Hepatocyte (in vitro differentiated cells): ENCODE measurements at regions not wholly inside any gene's neighbourhood (a gene's known extent, or its start where the extent isn't known, plus 50 kb on each side); places are given as distances from the start of the nearest gene placed in this dataset.

Experiments used
- DNase-seq: peaks from one replicate; pipeline ENCODE4 v3.0.0-alpha.2; 2016; ENCODE audit warnings: low spot score
- H2AFZ ChIP-seq: fragments of 200-600 bp; sonication (generic); 2 replicates; pipeline ENCODE4 v1.6.0; 2016; ENCODE audit warnings: antibody characterized with exemption, mild to moderate bottlenecking
- H3K27ac ChIP-seq: fragments of 200-600 bp; sonication (generic); 2 replicates; pipeline ENCODE4 v1.5.1; 2016; ENCODE audit warnings: mild to moderate bottlenecking
- H3K27me3 ChIP-seq: fragments of 200-600 bp; sonication (generic); 2 replicates; pipeline ENCODE4 v1.6.1; 2016
- H3K36me3 ChIP-seq: fragments of 200-600 bp; sonication (generic); replicated peaks from 2 replicates; pipeline ENCODE4 v1.5.1; 2016; ENCODE audit warnings: low read depth; ENCODE audit not compliant: insufficient read depth
- H3K4me1 ChIP-seq: fragments of 200-600 bp; sonication (generic); 2 replicates; pipeline ENCODE4 v1.5.1; 2016; ENCODE audit warnings: mild to moderate bottlenecking, moderate library complexity; ENCODE audit not compliant: insufficient read depth
- H3K4me2 ChIP-seq: fragments of 200-600 bp; sonication (generic); 2 replicates; pipeline ENCODE4 v1.6.0; 2016
- H3K4me3 ChIP-seq: fragments of 200-600 bp; sonication (generic); 2 replicates; pipeline ENCODE4 v1.5.1; 2016; ENCODE audit warnings: mild to moderate bottlenecking
- H3K79me2 ChIP-seq: fragments of 200-600 bp; sonication (generic); 2 replicates; pipeline ENCODE4 v1.6.0; 2017; ENCODE audit warnings: mild to moderate bottlenecking
- H3K9me2 ChIP-seq: fragments of 200-600 bp; sonication (generic); replicated peaks from 2 replicates; pipeline ENCODE4 v1.6.0; 2017; ENCODE audit warnings: mild to moderate bottlenecking; ENCODE audit not compliant: insufficient read depth
- H3K9me3 ChIP-seq: fragments of 200-600 bp; sonication (generic); 2 replicates; pipeline ENCODE4 v1.5.1; 2016; ENCODE audit warnings: low read depth, mild to moderate bottlenecking
- H4K20me1 ChIP-seq: fragments of 200-600 bp; sonication (generic); 2 replicates; pipeline ENCODE4 v1.6.0; 2016; ENCODE audit warnings: mild to moderate bottlenecking; ENCODE audit not compliant: insufficient read depth, poor library complexity, severe bottlenecking
- CTCF ChIP-seq: fragments of 200-600 bp; sonication (generic); IDR thresholded peaks from 2 replicates; pipeline ENCODE4 v1.5.1; 2016; ENCODE audit warnings: antibody characterized with exemption, mild to moderate bottlenecking; ENCODE audit not compliant: poor library complexity
- EZH2 ChIP-seq: fragments of 200-600 bp; sonication (generic); IDR thresholded peaks from 2 replicates; pipeline ENCODE4 v1.6.1; 2016; ENCODE audit warnings: antibody characterized with exemption, mild to moderate bottlenecking, borderline replicate concordance
- EZH2phosphoT487 ChIP-seq: fragments of 200-600 bp; sonication (generic); IDR thresholded peaks from one replicate; pipeline ENCODE4 v1.6.1; 2018; ENCODE audit warnings: antibody characterized with exemption, mild to moderate bottlenecking, low read depth, moderate library complexity; ENCODE audit not compliant: unreplicated experiment, severe bottlenecking
- WGBS: methylation state at CpG from one replicate; pipeline ENCODE4 v1.1.6; 2016; ENCODE audit warnings: low lambda C conversion rate; ENCODE audit errors: missing lambda C conversion rate; 5-methylcytosine and 5-hydroxymethylcytosine counted together

GRCh38 chr11:10379871-10380568 is 75.0 kb upstream of the AMPD3 start:
- Histone ChIP-seq H3K36me3 (no peaks in the 10 kb centered on the region), H3K4me2 (no peak overlapping the region), H3K4me3 (no peak overlapping the region), H3K79me2 (no peaks in the 10 kb centered on the region), H3K27me3 (no peaks in the 10 kb centered on the region), H3K9me2 (no peaks in the 10 kb centered on the region), H3K9me3 (no peaks in the 10 kb centered on the region), H3K4me1 (no peaks in the 10 kb centered on the region), H2AFZ (no peak overlapping the region), H4K20me1 (no peaks in the 10 kb centered on the region), H3K27ac (no peak overlapping the region)
- no peak for DNase-seq
- 56% methylated on average over 2 of the region's 2 CpGs for WGBS
- TF ChIP-seq CTCF (no peak), EZH2phosphoT487 (no peak), EZH2 (no peak)

- no peak for TF ChIP-seq EZH2
- TF ChIP-seq EZH2phosphoT487: no peak
- no peak for TF ChIP-seq CTCF
Observed at GRCh38 chr11:10380921-10381320, 74.1 kb upstream of the AMPD3 start.

GRCh38 chr11:10381736-10382135 is 73.3 kb upstream of the AMPD3 start:
- no peaks in the 10 kb centered on the region for H3K27me3 ChIP-seq
- no peak for TF ChIP-seq EZH2phosphoT487
- TF ChIP-seq CTCF: no peak
- no peak for TF ChIP-seq EZH2
- DNase-seq: no peak

More at GRCh38 chr11:10380921-10381320, 74.1 kb upstream of the AMPD3 start:
- H3K27ac ChIP-seq: no peak overlapping the region
- no peaks in the 10 kb centered on the region for H3K9me3 ChIP-seq
- no peaks in the 10 kb centered on the region for H3K36me3 ChIP-seq
- H2AFZ ChIP-seq: no peak overlapping the region
- H3K9me2 ChIP-seq: no peaks in the 10 kb centered on the region
- no peak overlapping the region for H3K4me2 ChIP-seq
- H4K20me1 ChIP-seq: no peaks in the 10 kb centered on the region
- H3K4me3 ChIP-seq: no peak overlapping the region
- no peaks in the 10 kb centered on the region for H3K4me1 ChIP-seq
- H3K27me3 ChIP-seq: no peaks in the 10 kb centered on the region
- WGBS: 91% methylated on average over 4 of the region's 4 CpGs
- H3K79me2 ChIP-seq: no peaks in the 10 kb centered on the region
- DNase-seq: no peak

GRCh38 chr11:10382518-10382917 is 72.5 kb upstream of the AMPD3 start:
- Histone ChIP-seq H3K79me2 (no peaks in the 10 kb centered on the region), H3K9me3 (no peaks in the 10 kb centered on the region), H4K20me1 (no peaks in the 10 kb centered on the region), H3K27me3 (no peaks in the 10 kb centered on the region), H2AFZ (no peak overlapping the region), H3K27ac (no peak overlapping the region), H3K4me2 (no peak overlapping the region), H3K36me3 (no peaks in the 10 kb centered on the region), H3K4me3 (no peak overlapping the region), H3K4me1 (peaks cover 9% of the 10 kb centered on the region), H3K9me2 (no peaks in the 10 kb centered on the region)
- 81% methylated on average over 6 of the region's 6 CpGs for WGBS
- TF ChIP-seq EZH2 (no peak), CTCF (no peak), EZH2phosphoT487 (no peak)
- DNase-seq: no peak

More at GRCh38 chr11:10381736-10382135, 73.3 kb upstream of the AMPD3 start:
- H3K9me2 ChIP-seq: no peaks in the 10 kb centered on the region
- no peak overlapping the region for H2AFZ ChIP-seq
- H4K20me1 ChIP-seq: no peaks in the 10 kb centered on the region
- H3K27ac ChIP-seq: no peak overlapping the region
- H3K36me3 ChIP-seq: no peaks in the 10 kb centered on the region
- no peaks in the 10 kb centered on the region for H3K9me3 ChIP-seq
- no peak overlapping the region for H3K4me2 ChIP-seq
- H3K4me3 ChIP-seq: no peak overlapping the region
- H3K79me2 ChIP-seq: no peaks in the 10 kb centered on the region
- H3K4me1 ChIP-seq: peaks cover under 1% of the 10 kb centered on the region
